ENCODE measurements at regions not wholly inside any gene's neighbourhood (a gene's known extent, or its start where the extent isn't known, plus 50 kb on each side); places are given as distances from the start of the nearest gene placed in this dataset.
"Not testable (repeated sequence)": the region's sequence is repeated elsewhere in the genome, so short reads cannot be mapped to it uniquely, and the experiment has no call there.

- no peak for DNase-seq
These were observed 1579.7 kb upstream of the SLC39A10 start for GRCh38 chr2:194077366-194077765.

- no peak for DNase-seq
These were observed 1594.6 kb upstream of the SLC39A10 start for GRCh38 chr2:194062401-194062800.

GRCh38 chr2:194060269-194060668 lies 1596.8 kb upstream of the SLC39A10 start:
- no peak for DNase-seq

GRCh38 chr2:194054313-194054712 lies 1602.7 kb upstream of the SLC39A10 start:
- DNase-seq = peak in 1 of 2 experiments; percentile 1

- no peak for DNase-seq
These were observed 1612.7 kb upstream of the SLC39A10 start for GRCh38 chr2:194044321-194044720.

- not testable (repeated sequence) for DNase-seq
These were observed 1635.9 kb upstream of the SLC39A10 start for GRCh38 chr2:194021130-194021529.

- DNase-seq = no peak
These were observed 1636.9 kb upstream of the SLC39A10 start for GRCh38 chr2:194020155-194020554.

GRCh38 chr2:194015751-194016150 lies 1641.3 kb upstream of the SLC39A10 start:
- peak in 1 of 2 experiments; percentile 16 for DNase-seq

- no peak for DNase-seq
These were observed 1642.4 kb upstream of the SLC39A10 start for GRCh38 chr2:194014639-194015038.

- no peak for DNase-seq
These were observed 1652.3 kb upstream of the SLC39A10 start for GRCh38 chr2:194004590-194005206.

GRCh38 chr2:194003911-194004310 lies 1653.1 kb upstream of the SLC39A10 start:
- DNase-seq = no peak

- no peak for DNase-seq
These were observed 1654.2 kb upstream of the SLC39A10 start for GRCh38 chr2:194002699-194003368.

- no peak for DNase-seq
These were observed 1666.2 kb upstream of the SLC39A10 start for GRCh38 chr2:193990868-193991267.

- DNase-seq = no peak
These were observed 1667.4 kb upstream of the SLC39A10 start for GRCh38 chr2:193989645-193990044.

- no peak for DNase-seq
These were observed 1668.2 kb upstream of the SLC39A10 start for GRCh38 chr2:193988784-193989183.

GRCh38 chr2:193985272-193985671 lies 1671.8 kb upstream of the SLC39A10 start:
- DNase-seq = peak in 1 of 2 experiments; percentile 39

GRCh38 chr2:193980599-193980998 lies 1676.4 kb upstream of the SLC39A10 start:
- DNase-seq = no peak

GRCh38 chr2:193973781-193974180 lies 1683.2 kb upstream of the SLC39A10 start:
- DNase-seq = no peak

GRCh38 chr2:193966590-193966989 lies 1690.4 kb upstream of the SLC39A10 start:
- no peak for DNase-seq

- DNase-seq = no peak
These were observed 1691.8 kb upstream of the SLC39A10 start for GRCh38 chr2:193965263-193965662.

- peak in 1 of 2 experiments; percentile 53 for DNase-seq
These were observed 1693.4 kb upstream of the SLC39A10 start for GRCh38 chr2:193963472-193964119.

GRCh38 chr2:193946806-193947205 lies 1710.2 kb upstream of the SLC39A10 start:
- DNase-seq = no peak

- DNase-seq = no peak
These were observed 1713.5 kb upstream of the SLC39A10 start for GRCh38 chr2:193943406-193943960.

GRCh38 chr2:193935114-193935513 lies 1721.9 kb upstream of the SLC39A10 start:
- no peak for DNase-seq
